Fibroblast of skin of scalp (primary cell): ENCODE measurements at regions not wholly inside any gene's neighbourhood (a gene's known extent, or its start where the extent isn't known, plus 50 kb on each side); places are given as distances from the start of the nearest gene placed in this dataset.

Experiments used
- DNase-seq: peaks from one replicate; pipeline ENCODE4 v3.0.0-alpha.2; 2013

DNA sequence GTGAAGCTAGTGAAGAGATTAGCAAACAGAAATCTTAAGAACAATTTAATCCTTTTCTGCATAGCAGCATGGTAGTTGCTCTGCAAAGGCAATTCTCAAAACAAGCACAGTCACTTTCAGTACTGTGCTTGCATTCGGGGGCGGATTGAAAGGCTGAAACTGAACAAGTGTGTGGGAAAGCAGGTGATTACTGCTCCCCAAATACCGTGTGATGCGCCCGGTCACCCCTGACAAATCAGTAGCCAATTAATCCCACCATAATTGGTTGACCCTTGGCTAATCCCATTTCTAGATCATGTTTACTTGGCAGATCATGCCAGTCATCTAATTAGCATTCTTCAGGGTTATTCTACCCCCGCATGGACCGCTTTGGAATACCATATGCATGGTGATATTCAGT is 76.5 kb upstream of the ADRB1 start:
- DNase-seq = no peak

DNA sequence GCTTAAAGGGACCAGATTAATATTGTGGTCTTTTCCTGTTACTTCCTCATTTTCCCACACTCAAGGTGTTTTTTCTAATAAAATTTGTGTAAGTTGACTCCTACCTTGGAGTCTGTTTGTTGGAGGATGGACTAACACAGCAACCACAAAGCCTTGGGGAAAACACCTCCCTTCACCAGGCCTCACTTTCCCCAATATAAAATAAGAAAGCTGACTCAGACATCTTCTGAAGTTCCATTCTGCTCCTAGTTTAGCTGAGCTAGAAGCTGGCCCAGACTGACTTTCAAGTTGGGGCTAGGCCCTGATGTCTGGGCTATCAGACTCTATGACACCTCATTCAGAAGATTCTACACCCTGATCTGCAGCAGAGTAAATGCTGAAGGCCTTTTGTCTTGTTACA is 73.0 kb upstream of the ADRB1 start:
- no peak for DNase-seq

DNA sequence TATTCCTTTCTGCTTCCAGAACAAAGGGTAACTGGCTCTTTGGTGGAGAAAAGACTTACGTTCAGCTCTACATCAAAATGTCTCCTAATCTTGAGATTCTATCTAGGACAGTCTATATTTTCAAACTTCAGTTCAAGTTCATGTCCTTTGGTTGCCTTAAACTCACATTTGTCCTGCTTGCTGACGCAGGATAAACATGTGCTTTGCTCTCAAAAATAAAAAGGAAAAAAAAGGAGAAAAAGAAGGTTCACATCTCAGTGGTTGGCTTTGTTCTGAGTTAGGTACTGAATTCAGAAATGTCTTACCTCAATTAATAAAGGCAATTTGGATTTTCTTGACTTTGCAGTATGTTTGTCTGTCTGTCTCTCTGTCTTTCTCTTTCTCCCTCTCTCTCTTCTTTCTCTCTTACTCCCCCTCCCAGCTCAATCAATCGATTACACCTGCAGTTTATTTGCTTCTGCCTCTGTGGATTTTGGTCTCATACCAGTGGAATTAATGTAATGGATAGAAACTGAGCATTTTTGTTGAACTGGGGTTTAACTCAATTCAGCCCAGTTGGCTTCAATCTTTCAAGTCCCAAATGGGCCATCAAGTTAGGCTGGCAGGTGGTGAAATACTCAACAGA is 72.2 kb upstream of the ADRB1 start:
- no peak for DNase-seq

DNA sequence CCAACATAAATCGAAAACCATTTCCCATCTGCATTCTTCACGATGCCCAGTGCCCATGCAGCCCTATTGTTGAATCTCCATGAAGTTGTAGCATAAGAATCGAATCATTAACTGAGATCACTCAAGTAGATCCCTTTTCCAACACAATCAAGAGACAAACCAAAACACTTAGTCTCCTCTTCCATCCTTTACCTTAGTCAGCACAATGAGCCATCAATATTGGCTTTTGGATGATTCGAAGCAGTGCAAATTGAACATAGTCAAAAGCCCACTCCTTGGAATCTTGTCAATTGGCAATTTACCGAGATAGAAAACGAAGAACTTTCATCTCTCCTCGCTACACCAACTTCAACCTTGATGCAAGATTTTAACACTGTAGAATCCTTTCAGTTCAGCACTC is 66.5 kb upstream of the ADRB1 start:
- no peak for DNase-seq

GRCh38 chr10:113978802-113979201 is 64.9 kb upstream of the ADRB1 start:
- DNase-seq = no peak

DNA sequence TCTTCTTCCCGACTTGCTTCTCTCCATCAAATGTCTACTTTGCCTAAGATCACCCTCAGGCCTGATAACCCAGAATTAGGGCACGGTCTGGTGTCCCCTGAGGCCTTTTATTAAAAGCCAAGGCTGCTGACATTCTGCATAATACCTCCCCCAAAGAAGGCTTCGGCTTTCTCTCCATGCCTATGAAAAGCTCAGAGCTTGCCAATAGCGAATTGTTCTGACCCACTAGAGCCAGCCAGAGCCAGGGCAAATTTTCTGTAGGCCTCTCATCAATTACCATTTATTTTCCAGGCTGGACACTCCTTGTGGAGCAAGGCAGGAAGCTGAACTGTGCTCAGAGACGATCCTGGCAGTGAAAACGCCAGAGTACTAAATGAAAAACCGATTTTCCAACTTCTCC is 64.3 kb upstream of the ADRB1 start:
- DNase-seq = no peak

DNA sequence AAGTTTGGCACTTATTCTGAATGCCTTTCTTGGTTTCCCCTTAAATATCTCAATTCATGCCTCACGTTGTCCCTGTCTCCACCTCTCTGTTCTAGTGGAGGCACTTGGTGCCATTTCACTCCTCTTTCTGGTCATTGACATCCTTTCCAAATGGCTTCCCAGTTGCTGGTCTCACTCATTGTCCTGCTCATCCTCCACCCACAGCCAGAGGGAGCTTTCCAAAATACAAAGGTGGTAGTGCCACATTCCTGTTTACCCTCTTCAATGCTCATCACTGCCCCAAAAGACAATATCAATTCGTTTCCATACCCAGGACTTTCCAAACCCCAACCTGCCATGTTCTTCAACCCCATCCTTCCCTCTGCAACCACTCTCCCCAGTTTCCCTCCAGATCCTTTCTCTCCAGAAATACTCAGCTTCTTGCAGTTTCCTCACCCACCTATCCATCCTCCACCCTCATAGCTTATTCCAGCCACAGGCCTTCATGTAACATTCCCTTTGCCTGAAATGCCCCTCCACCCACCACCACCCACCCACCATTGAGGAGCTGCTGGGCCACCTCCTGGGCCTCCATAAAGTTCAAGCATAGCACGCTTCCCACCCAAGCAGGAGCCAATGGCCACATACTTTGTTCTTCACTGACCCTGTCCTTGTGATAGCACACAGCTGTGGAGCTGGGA is 63.1 kb upstream of the ADRB1 start:
- no peak for DNase-seq

- no peak for DNase-seq
Observed at GRCh38 chr10:113982296-113982695, 61.4 kb upstream of the ADRB1 start.

GRCh38 chr10:113982769-113983168 is 60.9 kb upstream of the ADRB1 start:
- DNase-seq = no peak

- DNase-seq = no peak
Observed at GRCh38 chr10:113983552-113983951, 60.1 kb upstream of the ADRB1 start.

DNA sequence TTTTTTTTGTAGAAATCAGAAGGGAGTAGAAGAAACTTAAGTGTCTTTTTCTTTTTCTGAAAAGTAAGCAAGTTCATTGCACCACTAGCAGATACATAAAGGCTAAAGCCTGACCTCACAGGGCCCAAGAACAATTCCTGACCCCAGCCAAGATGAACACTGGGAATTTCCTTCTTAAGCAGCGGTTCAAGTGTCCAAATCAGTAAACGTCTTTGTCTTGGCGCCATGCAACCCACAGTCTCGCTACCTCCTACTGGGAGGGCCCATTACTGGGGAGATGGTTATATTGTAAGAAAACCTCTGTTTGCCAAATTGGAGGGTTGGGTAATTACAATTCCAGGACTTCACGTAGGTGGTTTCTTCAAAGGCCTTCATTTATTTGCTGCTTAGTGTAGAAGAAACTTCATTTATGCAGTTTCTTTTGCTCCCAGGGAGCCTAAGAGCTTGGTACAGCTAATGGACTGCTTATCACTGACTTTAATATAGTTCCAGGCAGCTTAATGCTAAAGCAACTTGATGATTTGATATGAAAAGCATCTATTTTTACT is 58.3 kb upstream of the ADRB1 start:
- no peak for DNase-seq

DNA sequence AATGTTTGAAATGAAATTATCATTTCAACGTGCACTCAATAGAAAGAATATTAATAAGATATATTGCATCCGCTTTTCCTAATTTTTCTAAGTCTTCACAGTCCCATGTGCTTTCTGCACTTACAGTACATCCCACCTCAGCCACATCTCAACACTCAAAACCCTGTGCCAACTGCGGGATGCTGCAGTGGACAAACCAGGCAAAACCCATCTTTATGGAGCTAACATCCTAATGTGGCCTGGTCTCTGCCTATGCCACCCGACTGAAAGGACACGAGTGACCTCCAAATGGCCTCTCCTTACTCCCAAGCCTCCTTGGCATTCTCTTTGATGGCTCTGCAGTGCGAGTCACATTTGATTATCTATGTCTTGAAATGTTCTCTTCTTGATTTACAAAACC is 57.4 kb upstream of the ADRB1 start:
- no peak for DNase-seq

DNA sequence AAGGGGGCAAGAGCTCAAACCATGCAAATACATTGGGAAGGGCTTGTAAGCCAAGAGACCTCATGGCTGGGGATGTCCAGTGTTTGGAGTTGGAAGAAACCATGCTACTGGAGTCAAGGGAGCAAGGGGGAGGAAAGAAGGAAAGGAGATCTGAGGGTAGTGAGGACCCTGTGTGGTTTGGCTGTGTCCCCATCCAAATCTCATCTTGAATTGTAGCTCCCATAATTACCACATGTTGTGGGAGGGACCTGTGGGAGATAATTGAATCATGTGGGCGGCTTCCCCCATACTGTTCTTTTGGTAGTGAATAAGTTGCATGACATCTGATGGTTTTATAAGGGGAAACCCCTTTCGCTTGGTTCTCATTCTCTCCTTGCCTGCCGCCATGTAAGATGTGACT is 56.5 kb upstream of the ADRB1 start:
- DNase-seq = no peak

GRCh38 chr10:113987805-113988204 is 55.9 kb upstream of the ADRB1 start:
- DNase-seq = no peak

- DNase-seq = no peak
Observed at GRCh38 chr10:113988535-113988934, 55.1 kb upstream of the ADRB1 start.

GRCh38 chr10:113991091-113991860 is 52.4 kb upstream of the ADRB1 start:
- no peak for DNase-seq

DNA sequence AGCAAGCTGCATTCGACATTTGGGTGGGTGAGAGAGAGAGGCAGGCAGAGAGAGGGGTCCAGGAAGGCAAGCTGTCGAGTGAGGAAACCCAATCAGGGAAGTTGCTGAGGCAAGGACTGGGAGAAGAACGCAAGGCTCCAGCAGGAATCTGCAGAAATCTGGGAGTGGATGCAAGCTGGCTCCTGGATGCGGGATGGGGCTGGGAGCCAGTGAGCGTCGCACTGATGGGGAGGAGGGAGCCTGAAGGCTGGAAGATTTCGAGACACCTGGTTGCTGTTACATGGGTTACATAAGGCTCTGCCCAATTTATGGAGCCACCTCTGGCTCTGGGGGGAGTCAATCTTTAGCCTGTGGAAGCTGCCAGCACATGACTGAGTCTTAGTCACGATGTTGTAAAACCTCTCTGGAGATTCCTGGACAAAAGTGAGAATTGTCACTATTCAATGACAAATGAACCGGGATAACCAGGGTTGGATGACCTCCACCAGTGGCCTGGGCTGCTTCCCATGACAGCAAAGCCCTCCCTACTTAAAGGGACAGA is 51.1 kb upstream of the ADRB1 start:
- no peak for DNase-seq

GRCh38 chr10:113993489-113993991 is 50.1 kb upstream of the ADRB1 start:
- DNase-seq = peak; percentile 28
